ENCODE measurements at regions not wholly inside any gene's neighbourhood (a gene's known extent, or its start where the extent isn't known, plus 50 kb on each side); places are given as distances from the start of the nearest gene placed in this dataset.
A peak's percentile ranks its signal among the peaks of the same experiment; 100 is the strongest.

GRCh38 chr1:2916706-2917105 is 104.6 kb upstream of the ACTRT2 start:
- in situ Hi-C loops (cut with MboI; ENCODE audit: low sequenced_read_pairs), result no loop called here
- no TSS peak for BruUV-seq (replicated peaks)
- POLR2A ChIA-PET (ENCODE audit: unreplicated experiment), result no interaction called here
- TF ChIP-seq USF2 (IDR thresholded peaks at IDR 0.05; ENCODE audit: low read depth, low read length) (no peak), RFX5 (IDR thresholded peaks at IDR 0.05; ENCODE audit: low read depth, low read length) (no peak), NFE2L2 (IDR thresholded peaks at IDR 0.05; ENCODE audit: low read depth, low read length) (no peak), BHLHE40 (IDR thresholded peaks at IDR 0.05; ENCODE audit: low read depth, low read length) (no peak), RAD21 (IDR thresholded peaks at IDR 0.05; ENCODE audit: low read length) (no peak), MXI1 (IDR thresholded peaks at IDR 0.05; ENCODE audit: borderline replicate concordance, low read depth, low read length) (no peak), MAFK (IDR thresholded peaks at IDR 0.05; ENCODE audit: low read depth, low read length) (no peak), CHD1 (IDR thresholded peaks at IDR 0.05; ENCODE audit: low read depth, low read length) (no peak), CEBPB (IDR thresholded peaks at IDR 0.05; ENCODE audit: low read depth, low read length) (no peak)
- DNase-seq (no peak), ATAC-seq (ENCODE audit: low read depth) (no peak)
- dilution Hi-C loops (cut with HindIII; ENCODE audit: low sequenced_read_pairs, unreplicated experiment), result no loop called here
- CTCF ChIA-PET, result no interaction called here
- no peak overlapping the region for H2BK120ac ChIP-seq (ENCODE audit: low read depth, low read length)
- H2AK9ac ChIP-seq (replicated peaks; ENCODE audit: low read depth, low read length, poor library complexity), result peak overlapping the region; percentile 23
- no peaks in the 10 kb centered on the region for H3K27me3 ChIP-seq (ENCODE audit: control insufficient read depth, insufficient read depth, low read length)
- no peak overlapping the region for H3K4ac ChIP-seq (ENCODE audit: low read depth, low read length)
- H3K9ac ChIP-seq (ENCODE audit: low read depth, low read length), result no peak overlapping the region
- H3K9me3 ChIP-seq (ENCODE audit: control insufficient read depth, insufficient read depth, low read length), result peaks cover 71% of the 10 kb centered on the region
- H3K56ac ChIP-seq (ENCODE audit: extremely low read depth, insufficient read depth, low read length), result no peak overlapping the region
- WGBS, 2 experiments (ENCODE audit: extremely low coverage in 2 of 2, insufficient read length in 1 of 2), result 51% methylated on average over 13 of the region's 19 CpGs; no CpG with 5 or more reads in 1 of the 2 experiments
- H3K23ac ChIP-seq (ENCODE audit: low read depth, low read length), result no peak overlapping the region
- H3K9me1 ChIP-seq (ENCODE audit: insufficient read depth, low read length), result no peaks in the 10 kb centered on the region
- no peaks in the 10 kb centered on the region for H3K36me3 ChIP-seq (ENCODE audit: control insufficient read depth, insufficient read depth, low read length)
- no peak overlapping the region for H4K91ac ChIP-seq (ENCODE audit: insufficient read depth, low read depth, low read length)
- no peak overlapping the region for H2BK15ac ChIP-seq (ENCODE audit: low read depth, low read length)
- no peak overlapping the region for H4K8ac ChIP-seq (ENCODE audit: low read depth in 2 of 2, low read length in 2 of 2)
- H3K4me1 ChIP-seq (ENCODE audit: control insufficient read depth, insufficient read depth, low read length), result no peaks in the 10 kb centered on the region
- no peaks in the 10 kb centered on the region for H3K79me1 ChIP-seq (ENCODE audit: low read depth in 1 of 2, low read length in 2 of 2)
- H4K5ac ChIP-seq (ENCODE audit: low read depth, low read length), result no peak overlapping the region
- no peak overlapping the region for H3K4me3 ChIP-seq (ENCODE audit: insufficient read depth, low read depth, low read length)
- no peak overlapping the region for H3K4me2 ChIP-seq (ENCODE audit: low read depth, low read length)
- no peak overlapping the region for H3K14ac ChIP-seq (replicated peaks; ENCODE audit: low read depth, low read length)
- no peak overlapping the region for H2AK5ac ChIP-seq (ENCODE audit: low read depth, low read length)
- intact Hi-C loops (cut with micrococcal nuclease), result no loop called here
- H2BK20ac ChIP-seq (ENCODE audit: low read depth, low read length), result no peak overlapping the region
- no peak overlapping the region for H3K18ac ChIP-seq (ENCODE audit: low read depth, low read length)
- H2AFZ ChIP-seq (replicated peaks; ENCODE audit: low read length, poor library complexity), result no peak overlapping the region
- H3K27ac ChIP-seq (ENCODE audit: insufficient read depth, low read length), result no peak overlapping the region
- H4K20me1 ChIP-seq (ENCODE audit: insufficient read depth, low read length), result no peaks in the 10 kb centered on the region
- H2BK5ac ChIP-seq (ENCODE audit: low read depth, low read length, poor library complexity, severe bottlenecking), result no peak overlapping the region

Data from IMR-90 (cell line).